A549 (cell line): ENCODE measurements at regions not wholly inside any gene's neighbourhood (a gene's known extent, or its start where the extent isn't known, plus 50 kb on each side); places are given as distances from the start of the nearest gene placed in this dataset.

ENCODE experiments used
- ATAC-seq, 2 experiments: fragments of 200-7000 bp in 1 of 2; fragments of >200 bp in 1 of 2; cut with Nextera tagmentation in 1 of 2; cut with Tn5 transposase in 1 of 2; 3 replicates each; pipeline versions ENCODE4 v1.8.0 to v1.9.1; 2018 to 2020; ENCODE audit warnings: mild to moderate bottlenecking in 1 of 2, moderate library complexity in 1 of 2
- CTCF ChIA-PET: fragments of 300-600 bp; sonication (Branson Sonifier 250); formaldehyde crosslinking; extraction: SDS; loops from one replicate; lab custom pipeline; 2021; ENCODE audit warnings: antibody characterized with exemption, inconsistent platforms; lab: Yijun Ruan, JAX
- POLR2A ChIA-PET: fragments of 350-600 bp; formaldehyde crosslinking; extraction: SDS; loops from one replicate; lab custom pipeline; 2021; ENCODE audit warnings: antibody characterized with exemption, inconsistent platforms; lab: Yijun Ruan, JAX
- DNase-seq, 2 experiments: peaks; one replicate each; pipeline versions ENCODE4 v3.0.0 to v3.0.0-alpha.2; 2011 to 2016; ENCODE audit warnings: low read depth in 1 of 2, low spot score in 1 of 2
- FAIRE-seq: peaks from 2 replicates; lab custom pipeline; 2011; peaks lifted over from hg19 to GRCh38; lab: Jason Lieb, UNC
- H3K27ac ChIP-seq, 2 experiments: fragments of >200 bp; sonication (Bioruptor Twin); formaldehyde crosslinking; 3 replicates each; pipeline ENCODE4 v1.5.1; 2016 to 2017
- H3K4me1 ChIP-seq: fragments of >200 bp; sonication (Bioruptor Twin); formaldehyde crosslinking; 3 replicates; pipeline ENCODE4 v1.6.1; 2016
- H3K4me2 ChIP-seq: fragments of >200 bp; sonication (Bioruptor Twin); formaldehyde crosslinking; 3 replicates; pipeline ENCODE4 v1.6.1; 2016
- H3K4me3 ChIP-seq: fragments of >200 bp; sonication (Bioruptor Twin); formaldehyde crosslinking; 3 replicates; pipeline ENCODE4 v1.5.1; 2016
- H3K9me3 ChIP-seq: fragments of >200 bp; sonication (Bioruptor Twin); formaldehyde crosslinking; 3 replicates; pipeline ENCODE4 v1.6.1; 2016
- CBX2 ChIP-seq: fragments of 200-600 bp; sonication (generic); IDR thresholded peaks from 2 replicates; pipeline ENCODE4 v1.6.1; 2016; ENCODE audit warnings: low read depth, mild to moderate bottlenecking, borderline replicate concordance
- CEBPB ChIP-seq, 2 experiments: fragments of >200 bp in 1 of 2; sonication (Bioruptor Twin) in 1 of 2; formaldehyde crosslinking in 1 of 2; IDR thresholded peaks; 2 replicates each; pipeline ENCODE4 v1.6.1; 2012 to 2016
- EHMT2 ChIP-seq: fragments of 200-600 bp; sonication (generic); IDR thresholded peaks from 2 replicates; pipeline ENCODE4 v1.6.1; 2016; ENCODE audit warnings: antibody characterized with exemption, low read depth, mild to moderate bottlenecking, moderate library complexity
- FOSB ChIP-seq: fragments of 250-450 bp; sonication (Bioruptor Pico); IDR thresholded peaks from 2 replicates; pipeline ENCODE4 v1.5.0; 2020; ENCODE audit warnings: mild to moderate bottlenecking, moderate library complexity
- FOSL2 ChIP-seq, 2 experiments: fragments of 450-650 bp in 1 of 2; fragments of >200 bp in 1 of 2; sonication (Bioruptor Twin) in 1 of 2; formaldehyde crosslinking; IDR thresholded peaks; 2 replicates each; pipeline versions ENCODE4 v1.5.0 to v1.6.1; 2016 to 2020; ENCODE audit warnings: mild to moderate bottlenecking in 1 of 2, moderate library complexity in 1 of 2
- KDM1A ChIP-seq: fragments of 200-600 bp; sonication (generic); IDR thresholded peaks from 2 replicates; pipeline ENCODE4 v1.6.1; 2016; ENCODE audit warnings: low read depth, mild to moderate bottlenecking
- NPAS2 ChIP-seq: fragments of 250-450 bp; sonication (Bioruptor Pico); IDR thresholded peaks from 2 replicates; pipeline ENCODE4 v1.8.0; 2022; ENCODE audit warnings: mild to moderate bottlenecking, moderate library complexity, borderline replicate concordance
- RCOR1 ChIP-seq: fragments of 150-350 bp; IDR thresholded peaks from 2 replicates; pipeline ENCODE4 v1.6.1; 2014; ENCODE audit warnings: antibody characterized with exemption, low read length, low read depth
- SMC3 ChIP-seq: fragments of >200 bp; sonication (Bioruptor Twin); formaldehyde crosslinking; IDR thresholded peaks from 3 replicates; pipeline ENCODE4 v1.6.1; 2018; ENCODE audit warnings: inconsistent platforms
- SREBF2 ChIP-seq: fragments of 450-650 bp; IDR thresholded peaks from 2 replicates; pipeline ENCODE4 v1.6.1; 2014; ENCODE audit warnings: mild to moderate bottlenecking, moderate library complexity
- TP53 ChIP-seq: fragments of 250-450 bp; sonication (Bioruptor Pico); IDR thresholded peaks from 2 replicates; pipeline ENCODE4 v1.5.0; 2021; ENCODE audit warnings: mild to moderate bottlenecking, moderate library complexity
- ZC3H11A ChIP-seq: fragments of 450-650 bp; IDR thresholded peaks from 2 replicates; pipeline ENCODE4 v1.6.1; 2014; ENCODE audit warnings: antibody characterized with exemption, mild to moderate bottlenecking
- ZNF302 ChIP-seq: fragments of 250-450 bp; sonication (Bioruptor Pico); IDR thresholded peaks from 2 replicates; pipeline ENCODE4 v1.9.0; 2021; ENCODE audit warnings: inconsistent platforms, mild to moderate bottlenecking, moderate library complexity
- WGBS: methylation state at CpG from one replicate; pipeline ENCODE4 v1.1.6; 2017; ENCODE audit errors: missing lambda C conversion rate; 5-methylcytosine and 5-hydroxymethylcytosine counted together
- TF ChIP-seq, protein P1 (sequence below): fragments of >200 bp; sonication (Bioruptor Twin); formaldehyde crosslinking; IDR thresholded peaks from 3 replicates; pipeline ENCODE4 v1.5.1; 2016
- TF ChIP-seq, protein P2 (sequence below): fragments of 150-350 bp; IDR thresholded peaks from 2 replicates; pipeline ENCODE4 v1.6.1; 2014; ENCODE audit warnings: low read depth, mild to moderate bottlenecking, low read length
- TF ChIP-seq, protein P3 (sequence below): fragments of 250-450 bp; sonication (Bioruptor Pico); IDR thresholded peaks from 2 replicates; pipeline ENCODE4 v1.5.0; 2021; ENCODE audit warnings: mild to moderate bottlenecking, moderate library complexity, borderline replicate concordance
- TF ChIP-seq, protein P4 (sequence below): fragments of 200-600 bp; sonication (generic); IDR thresholded peaks from 2 replicates; pipeline ENCODE4 v1.6.1; 2016; ENCODE audit warnings: antibody characterized with exemption, mild to moderate bottlenecking, moderate library complexity
- TF ChIP-seq, protein P5 (sequence below): fragments of >200 bp; sonication (Bioruptor Twin); formaldehyde crosslinking; IDR thresholded peaks from 2 replicates; pipeline ENCODE4 v1.6.1; 2016
- TF ChIP-seq, protein P6 (sequence below): IDR thresholded peaks from 2 replicates; pipeline ENCODE4 v1.6.1; 2012
- TF ChIP-seq, protein P7 (sequence below): fragments of 250-450 bp; sonication (Bioruptor Pico); IDR thresholded peaks from 2 replicates; pipeline ENCODE4 v1.5.0; 2020; ENCODE audit warnings: low read depth, mild to moderate bottlenecking, moderate library complexity
- TF ChIP-seq, protein P8 (sequence below): fragments of 450-650 bp; IDR thresholded peaks from 2 replicates; pipeline ENCODE4 v1.6.1; 2014; ENCODE audit warnings: antibody characterized with exemption

DNA sequence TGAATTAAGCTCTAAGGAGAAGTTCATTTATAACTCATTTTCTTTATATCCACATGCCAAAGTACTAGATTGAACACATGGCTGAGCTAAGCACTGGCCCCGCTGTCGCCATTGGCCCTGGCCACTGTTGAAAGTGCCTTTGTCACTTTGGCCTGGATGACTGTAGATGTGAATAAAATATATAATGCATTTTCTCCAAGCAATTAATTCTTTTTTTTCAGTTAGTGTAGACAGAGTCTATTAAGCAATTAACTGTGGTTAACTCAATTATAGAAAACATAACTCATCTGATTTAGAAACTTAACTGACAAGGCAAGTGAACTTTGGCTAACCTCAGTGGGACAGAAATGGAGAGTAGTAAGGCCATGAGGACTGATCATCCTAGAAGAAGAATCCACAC is 965.6 kb downstream of the EFNB2 start:
- Histone ChIP-seq H3K4me1 (no peaks in the 10 kb centered on the region), H3K4me3 (no peak overlapping the region), H3K27ac (no peak overlapping the region), H3K4me2 (no peak overlapping the region), H3K9me3 (no peaks in the 10 kb centered on the region)
- no peak for FAIRE-seq
- DNase-seq = no peak
- CTCF ChIA-PET = no interaction called here
- 74% methylated on average over 2 of the region's 2 CpGs for WGBS
- POLR2A ChIA-PET = no interaction called here
- TF ChIP-seq ZC3H11A = no peak
- no peak for TF ChIP-seq EHMT2
- TF ChIP-seq SMC3 = no peak
- TF ChIP-seq NPAS2 (CRISPR knock-in tag) = no peak
- ATAC-seq = no peak

DNA sequence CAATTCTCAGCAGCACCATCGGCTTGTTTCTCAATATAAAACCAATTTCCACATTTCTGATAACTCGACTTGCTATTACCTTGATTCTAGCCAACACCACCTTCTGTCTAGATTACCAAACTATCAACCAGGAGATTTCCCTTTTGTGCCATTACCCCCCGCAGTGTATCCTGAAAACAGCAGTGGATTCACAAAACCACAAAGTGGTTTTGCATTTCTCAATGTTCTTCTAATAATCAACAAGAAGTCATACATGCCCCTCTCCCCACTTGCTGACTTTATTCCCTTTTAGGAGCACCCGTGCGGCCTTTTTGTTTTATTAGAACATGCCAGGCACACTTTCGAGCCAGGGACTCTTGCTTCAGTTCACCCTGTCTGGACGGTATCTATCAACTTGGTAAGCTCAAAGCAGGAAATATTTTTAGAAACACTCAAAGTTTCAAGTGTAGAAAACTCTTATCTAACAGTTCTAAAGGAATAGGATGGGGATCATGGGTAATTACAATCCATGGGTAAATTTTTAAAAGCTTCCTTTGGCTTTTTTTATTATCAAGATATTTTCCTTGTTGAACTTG is 967.4 kb downstream of the EFNB2 start:
- CTCF ChIA-PET = no interaction called here
- Histone ChIP-seq H3K9me3 (no peaks in the 10 kb centered on the region), H3K4me3 (no peak overlapping the region), H3K4me1 (no peaks in the 10 kb centered on the region), H3K4me2 (no peak overlapping the region), H3K27ac (no peak overlapping the region)
- TF ChIP-seq ZNF302 (CRISPR knock-in tag) (no peak), TP53 (CRISPR knock-in tag) (no peak), FOSL2 (IDR thresholded peaks at IDR 0.05) (no peak), FOSL2 (CRISPR knock-in tag; IDR thresholded peaks at IDR 0.05) (no peak), KDM1A (no peak), FOSB (CRISPR knock-in tag) (no peak), CBX2 (no peak), SREBF2 (no peak), ZC3H11A (no peak), CEBPB (IDR thresholded peaks at IDR 0.05) (no peak), RCOR1 (no peak)
- TF ChIP-seq, protein P1, sequence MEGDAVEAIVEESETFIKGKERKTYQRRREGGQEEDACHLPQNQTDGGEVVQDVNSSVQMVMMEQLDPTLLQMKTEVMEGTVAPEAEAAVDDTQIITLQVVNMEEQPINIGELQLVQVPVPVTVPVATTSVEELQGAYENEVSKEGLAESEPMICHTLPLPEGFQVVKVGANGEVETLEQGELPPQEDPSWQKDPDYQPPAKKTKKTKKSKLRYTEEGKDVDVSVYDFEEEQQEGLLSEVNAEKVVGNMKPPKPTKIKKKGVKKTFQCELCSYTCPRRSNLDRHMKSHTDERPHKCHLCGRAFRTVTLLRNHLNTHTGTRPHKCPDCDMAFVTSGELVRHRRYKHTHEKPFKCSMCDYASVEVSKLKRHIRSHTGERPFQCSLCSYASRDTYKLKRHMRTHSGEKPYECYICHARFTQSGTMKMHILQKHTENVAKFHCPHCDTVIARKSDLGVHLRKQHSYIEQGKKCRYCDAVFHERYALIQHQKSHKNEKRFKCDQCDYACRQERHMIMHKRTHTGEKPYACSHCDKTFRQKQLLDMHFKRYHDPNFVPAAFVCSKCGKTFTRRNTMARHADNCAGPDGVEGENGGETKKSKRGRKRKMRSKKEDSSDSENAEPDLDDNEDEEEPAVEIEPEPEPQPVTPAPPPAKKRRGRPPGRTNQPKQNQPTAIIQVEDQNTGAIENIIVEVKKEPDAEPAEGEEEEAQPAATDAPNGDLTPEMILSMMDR = no peak
- TF ChIP-seq, protein P2, sequence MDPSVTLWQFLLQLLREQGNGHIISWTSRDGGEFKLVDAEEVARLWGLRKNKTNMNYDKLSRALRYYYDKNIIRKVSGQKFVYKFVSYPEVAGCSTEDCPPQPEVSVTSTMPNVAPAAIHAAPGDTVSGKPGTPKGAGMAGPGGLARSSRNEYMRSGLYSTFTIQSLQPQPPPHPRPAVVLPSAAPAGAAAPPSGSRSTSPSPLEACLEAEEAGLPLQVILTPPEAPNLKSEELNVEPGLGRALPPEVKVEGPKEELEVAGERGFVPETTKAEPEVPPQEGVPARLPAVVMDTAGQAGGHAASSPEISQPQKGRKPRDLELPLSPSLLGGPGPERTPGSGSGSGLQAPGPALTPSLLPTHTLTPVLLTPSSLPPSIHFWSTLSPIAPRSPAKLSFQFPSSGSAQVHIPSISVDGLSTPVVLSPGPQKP = no peak
- TF ChIP-seq, protein P3, sequence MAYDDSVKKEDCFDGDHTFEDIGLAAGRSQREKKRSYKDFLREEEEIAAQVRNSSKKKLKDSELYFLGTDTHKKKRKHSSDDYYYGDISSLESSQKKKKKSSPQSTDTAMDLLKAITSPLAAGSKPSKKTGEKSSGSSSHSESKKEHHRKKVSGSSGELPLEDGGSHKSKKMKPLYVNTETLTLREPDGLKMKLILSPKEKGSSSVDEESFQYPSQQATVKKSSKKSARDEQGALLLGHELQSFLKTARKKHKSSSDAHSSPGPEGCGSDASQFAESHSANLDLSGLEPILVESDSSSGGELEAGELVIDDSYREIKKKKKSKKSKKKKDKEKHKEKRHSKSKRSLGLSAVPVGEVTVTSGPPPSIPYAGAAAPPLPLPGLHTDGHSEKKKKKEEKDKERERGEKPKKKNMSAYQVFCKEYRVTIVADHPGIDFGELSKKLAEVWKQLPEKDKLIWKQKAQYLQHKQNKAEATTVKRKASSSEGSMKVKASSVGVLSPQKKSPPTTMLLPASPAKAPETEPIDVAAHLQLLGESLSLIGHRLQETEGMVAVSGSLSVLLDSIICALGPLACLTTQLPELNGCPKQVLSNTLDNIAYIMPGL (CRISPR knock-in tag) = no peak
- TF ChIP-seq, protein P4, sequence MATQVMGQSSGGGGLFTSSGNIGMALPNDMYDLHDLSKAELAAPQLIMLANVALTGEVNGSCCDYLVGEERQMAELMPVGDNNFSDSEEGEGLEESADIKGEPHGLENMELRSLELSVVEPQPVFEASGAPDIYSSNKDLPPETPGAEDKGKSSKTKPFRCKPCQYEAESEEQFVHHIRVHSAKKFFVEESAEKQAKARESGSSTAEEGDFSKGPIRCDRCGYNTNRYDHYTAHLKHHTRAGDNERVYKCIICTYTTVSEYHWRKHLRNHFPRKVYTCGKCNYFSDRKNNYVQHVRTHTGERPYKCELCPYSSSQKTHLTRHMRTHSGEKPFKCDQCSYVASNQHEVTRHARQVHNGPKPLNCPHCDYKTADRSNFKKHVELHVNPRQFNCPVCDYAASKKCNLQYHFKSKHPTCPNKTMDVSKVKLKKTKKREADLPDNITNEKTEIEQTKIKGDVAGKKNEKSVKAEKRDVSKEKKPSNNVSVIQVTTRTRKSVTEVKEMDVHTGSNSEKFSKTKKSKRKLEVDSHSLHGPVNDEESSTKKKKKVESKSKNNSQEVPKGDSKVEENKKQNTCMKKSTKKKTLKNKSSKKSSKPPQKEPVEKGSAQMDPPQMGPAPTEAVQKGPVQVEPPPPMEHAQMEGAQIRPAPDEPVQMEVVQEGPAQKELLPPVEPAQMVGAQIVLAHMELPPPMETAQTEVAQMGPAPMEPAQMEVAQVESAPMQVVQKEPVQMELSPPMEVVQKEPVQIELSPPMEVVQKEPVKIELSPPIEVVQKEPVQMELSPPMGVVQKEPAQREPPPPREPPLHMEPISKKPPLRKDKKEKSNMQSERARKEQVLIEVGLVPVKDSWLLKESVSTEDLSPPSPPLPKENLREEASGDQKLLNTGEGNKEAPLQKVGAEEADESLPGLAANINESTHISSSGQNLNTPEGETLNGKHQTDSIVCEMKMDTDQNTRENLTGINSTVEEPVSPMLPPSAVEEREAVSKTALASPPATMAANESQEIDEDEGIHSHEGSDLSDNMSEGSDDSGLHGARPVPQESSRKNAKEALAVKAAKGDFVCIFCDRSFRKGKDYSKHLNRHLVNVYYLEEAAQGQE = no peak
- TF ChIP-seq, protein P5, sequence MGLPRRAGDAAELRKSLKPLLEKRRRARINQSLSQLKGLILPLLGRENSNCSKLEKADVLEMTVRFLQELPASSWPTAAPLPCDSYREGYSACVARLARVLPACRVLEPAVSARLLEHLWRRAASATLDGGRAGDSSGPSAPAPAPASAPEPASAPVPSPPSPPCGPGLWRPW = no peak
- TF ChIP-seq, protein P6, sequence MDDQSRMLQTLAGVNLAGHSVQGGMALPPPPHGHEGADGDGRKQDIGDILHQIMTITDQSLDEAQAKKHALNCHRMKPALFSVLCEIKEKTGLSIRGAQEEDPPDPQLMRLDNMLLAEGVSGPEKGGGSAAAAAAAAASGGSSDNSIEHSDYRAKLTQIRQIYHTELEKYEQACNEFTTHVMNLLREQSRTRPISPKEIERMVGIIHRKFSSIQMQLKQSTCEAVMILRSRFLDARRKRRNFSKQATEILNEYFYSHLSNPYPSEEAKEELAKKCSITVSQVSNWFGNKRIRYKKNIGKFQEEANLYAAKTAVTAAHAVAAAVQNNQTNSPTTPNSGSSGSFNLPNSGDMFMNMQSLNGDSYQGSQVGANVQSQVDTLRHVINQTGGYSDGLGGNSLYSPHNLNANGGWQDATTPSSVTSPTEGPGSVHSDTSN = no peak
- TF ChIP-seq, protein P7, sequence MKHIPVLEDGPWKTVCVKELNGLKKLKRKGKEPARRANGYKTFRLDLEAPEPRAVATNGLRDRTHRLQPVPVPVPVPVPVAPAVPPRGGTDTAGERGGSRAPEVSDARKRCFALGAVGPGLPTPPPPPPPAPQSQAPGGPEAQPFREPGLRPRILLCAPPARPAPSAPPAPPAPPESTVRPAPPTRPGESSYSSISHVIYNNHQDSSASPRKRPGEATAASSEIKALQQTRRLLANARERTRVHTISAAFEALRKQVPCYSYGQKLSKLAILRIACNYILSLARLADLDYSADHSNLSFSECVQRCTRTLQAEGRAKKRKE (CRISPR knock-in tag) = no peak
- TF ChIP-seq, protein P8, sequence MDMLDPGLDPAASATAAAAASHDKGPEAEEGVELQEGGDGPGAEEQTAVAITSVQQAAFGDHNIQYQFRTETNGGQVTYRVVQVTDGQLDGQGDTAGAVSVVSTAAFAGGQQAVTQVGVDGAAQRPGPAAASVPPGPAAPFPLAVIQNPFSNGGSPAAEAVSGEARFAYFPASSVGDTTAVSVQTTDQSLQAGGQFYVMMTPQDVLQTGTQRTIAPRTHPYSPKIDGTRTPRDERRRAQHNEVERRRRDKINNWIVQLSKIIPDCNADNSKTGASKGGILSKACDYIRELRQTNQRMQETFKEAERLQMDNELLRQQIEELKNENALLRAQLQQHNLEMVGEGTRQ = no peak
- FAIRE-seq = no peak
- DNase-seq = no peak
- ATAC-seq = no peak
- 38% methylated on average over 7 of the region's 7 CpGs for WGBS
- POLR2A ChIA-PET = no interaction called here
